ENCODE measurements at regions not wholly inside any gene's neighbourhood (a gene's known extent, or its start where the extent isn't known, plus 50 kb on each side); places are given as distances from the start of the nearest gene placed in this dataset.

- H2AK5ac ChIP-seq (ENCODE audit: insufficient read length, low read length): no peak overlapping the region
These were observed 160.0 kb upstream of the NSMCE3 start for GRCh38 chr15:29429584-29429983.

More at GRCh38 chr15:29429584-29429983, 160.0 kb upstream of the NSMCE3 start:
- Mint-ChIP-seq H3K36me3 (ENCODE audit: insufficient read depth in 1 of 3, low read depth in 3 of 3) (peaks cover 0 to 4% (median 2%) of the 10 kb centered on the region in 3 experiments; a peak in 5 of 7 replicates), H3K27ac (no peak overlapping the region), H3K4me3 (no peak overlapping the region), H3K4me1 (peaks cover 18 to 22% of the 10 kb centered on the region in 2 experiments), H3K9me3 (peaks cover 4 to 9% of the 10 kb centered on the region in 2 experiments; a peak in 2 of 5 replicates), H3K27me3 (ENCODE audit: low read depth) (no peaks in the 10 kb centered on the region)
- Histone ChIP-seq H3K14ac (ENCODE audit: insufficient read depth, low read length) (no peak overlapping the region), H3K56ac (ENCODE audit: insufficient read length, low read depth, low read length) (no peak overlapping the region), H2BK120ac (ENCODE audit: low read depth, low read length, poor library complexity, severe bottlenecking) (no peak overlapping the region), H3K4me1 (ENCODE audit: insufficient read depth, low read length) (peaks cover 4% of the 10 kb centered on the region; the same call in 1 of the 2 replicates), H2BK20ac (ENCODE audit: low read depth, low read length, poor library complexity, severe bottlenecking) (no peak overlapping the region), H3K4ac (ENCODE audit: low read depth, low read length) (no peak overlapping the region), H3K27ac (ENCODE audit: insufficient read length, low read depth, low read length) (no peak overlapping the region), H3K18ac (ENCODE audit: insufficient read length, low read depth, low read length) (no peak overlapping the region), H3K79me1 (ENCODE audit: insufficient read depth, low read depth, low read length, poor library complexity, severe bottlenecking) (no peaks in the 10 kb centered on the region), H3K27me3 (ENCODE audit: insufficient read depth, low read length) (no peaks in the 10 kb centered on the region), H3K79me2 (ENCODE audit: insufficient read depth, low read length) (no peaks in the 10 kb centered on the region), H3K9ac (ENCODE audit: extremely low read depth, insufficient read length, low read length) (no peak overlapping the region), H4K5ac (ENCODE audit: insufficient read length, low read depth, low read length) (no peak overlapping the region), H3K23ac (ENCODE audit: insufficient read length, low read depth, low read length) (no peak overlapping the region), H2BK15ac (ENCODE audit: low read depth, low read length) (no peak overlapping the region), H2BK5ac (ENCODE audit: insufficient read length, low read length) (no peak overlapping the region), H4K8ac (replicated peaks; ENCODE audit: insufficient read length, low read depth, low read length) (no peak overlapping the region), H3K23me2 (ENCODE audit: insufficient read length, low read depth, low read length, poor library complexity, severe bottlenecking) (no peaks in the 10 kb centered on the region), H4K20me1 (ENCODE audit: control insufficient read depth, insufficient read depth, insufficient read length) (no peaks in the 10 kb centered on the region), H4K91ac (ENCODE audit: insufficient read length, low read depth, low read length) (no peak overlapping the region), H3K4me2 (ENCODE audit: insufficient read depth, insufficient read length, low read length) (no peak overlapping the region), H2AFZ (ENCODE audit: low read length) (no peak overlapping the region), H2BK12ac (ENCODE audit: insufficient read length, low read depth, low read length) (no peak overlapping the region), H3K9me3 (ENCODE audit: control insufficient read depth, low read depth, low read length) (no peaks in the 10 kb centered on the region), H3T11ph (ENCODE audit: low read length) (no peak overlapping the region)
- WGBS (ENCODE audit: extremely low coverage, insufficient read length, low lambda C conversion rate): no CpG with 5 or more reads among the region's 13 CpGs
- DNase-seq: no peak
- TF ChIP-seq CTCF (conservative IDR thresholded peaks at IDR 0.05): no peak

All from H9 (cell line).